ENCODE measurements at regions not wholly inside any gene's neighbourhood (a gene's known extent, or its start where the extent isn't known, plus 50 kb on each side); places are given as distances from the start of the nearest gene placed in this dataset.

GRCh38 chr18:41396861-41397260, 558.2 kb upstream of the PIK3C3 start:
- no peaks in the 10 kb centered on the region for H3K9me3 ChIP-seq (ENCODE audit: low read length)
- no peaks in the 10 kb centered on the region for H3F3A ChIP-seq (ENCODE audit: insufficient read depth, low read length)
- no peak overlapping the region for H2AFZ ChIP-seq (ENCODE audit: low read length)
- TF ChIP-seq CTCF (IDR thresholded peaks at IDR 0.05; ENCODE audit: low read length), result no peak
- no peak for TF ChIP-seq EZH2 (IDR thresholded peaks at IDR 0.05; ENCODE audit: borderline replicate concordance, low read length)
- H3K79me2 ChIP-seq (ENCODE audit: insufficient read depth, low read length), result no peaks in the 10 kb centered on the region
- no peaks in the 10 kb centered on the region for H3K27me3 ChIP-seq (ENCODE audit: insufficient read depth, low read length)
- H3K4me2 ChIP-seq (ENCODE audit: low read length), result no peak overlapping the region
- H4K20me1 ChIP-seq (ENCODE audit: insufficient read depth, low read length), result no peaks in the 10 kb centered on the region
- no peak overlapping the region for H3K27ac ChIP-seq (ENCODE audit: low read depth, low read length, poor library complexity, severe bottlenecking)
- H3K36me3 ChIP-seq (ENCODE audit: insufficient read depth, low read length), result no peaks in the 10 kb centered on the region
- no peak overlapping the region for H3K4me3 ChIP-seq (ENCODE audit: low read depth, low read length, poor library complexity, severe bottlenecking)
- no peaks in the 10 kb centered on the region for H3K4me1 ChIP-seq (ENCODE audit: insufficient read depth, low read length, severe bottlenecking)
- H3K9ac ChIP-seq (ENCODE audit: low read length), result no peak overlapping the region
- H3K9me2 ChIP-seq (ENCODE audit: low read depth, low read length), result no peaks in the 10 kb centered on the region

- no peak overlapping the region for H2AFZ ChIP-seq (ENCODE audit: low read length)
- H3K4me2 ChIP-seq (ENCODE audit: low read length), result no peak overlapping the region
- H3K9ac ChIP-seq (ENCODE audit: low read length), result no peak overlapping the region
- no peaks in the 10 kb centered on the region for H3F3A ChIP-seq (ENCODE audit: insufficient read depth, low read length)
- H3K27ac ChIP-seq (ENCODE audit: low read depth, low read length, poor library complexity, severe bottlenecking), result no peak overlapping the region
- H3K4me1 ChIP-seq (ENCODE audit: insufficient read depth, low read length, severe bottlenecking), result no peaks in the 10 kb centered on the region
- no peaks in the 10 kb centered on the region for H3K36me3 ChIP-seq (ENCODE audit: insufficient read depth, low read length)
- TF ChIP-seq CTCF (IDR thresholded peaks at IDR 0.05; ENCODE audit: low read length) (no peak), EZH2 (IDR thresholded peaks at IDR 0.05; ENCODE audit: borderline replicate concordance, low read length) (no peak)
- no peak overlapping the region for H3K4me3 ChIP-seq (ENCODE audit: low read depth, low read length, poor library complexity, severe bottlenecking)
- H3K9me2 ChIP-seq (ENCODE audit: low read depth, low read length), result no peaks in the 10 kb centered on the region
- H4K20me1 ChIP-seq (ENCODE audit: insufficient read depth, low read length), result no peaks in the 10 kb centered on the region
- no peaks in the 10 kb centered on the region for H3K27me3 ChIP-seq (ENCODE audit: insufficient read depth, low read length)
- no peaks in the 10 kb centered on the region for H3K79me2 ChIP-seq (ENCODE audit: insufficient read depth, low read length)
- no peaks in the 10 kb centered on the region for H3K9me3 ChIP-seq (ENCODE audit: low read length)
Observed at GRCh38 chr18:41396211-41396610, 558.8 kb upstream of the PIK3C3 start.

- Histone ChIP-seq H3K9me3 (ENCODE audit: low read length) (no peaks in the 10 kb centered on the region), H3F3A (ENCODE audit: insufficient read depth, low read length) (no peaks in the 10 kb centered on the region), H3K27me3 (ENCODE audit: insufficient read depth, low read length) (no peaks in the 10 kb centered on the region), H3K9ac (ENCODE audit: low read length) (no peak overlapping the region), H3K9me2 (ENCODE audit: low read depth, low read length) (no peaks in the 10 kb centered on the region), H2AFZ (ENCODE audit: low read length) (no peak overlapping the region), H4K20me1 (ENCODE audit: insufficient read depth, low read length) (no peaks in the 10 kb centered on the region), H3K4me1 (ENCODE audit: insufficient read depth, low read length, severe bottlenecking) (no peaks in the 10 kb centered on the region), H3K36me3 (ENCODE audit: insufficient read depth, low read length) (no peaks in the 10 kb centered on the region), H3K4me2 (ENCODE audit: low read length) (no peak overlapping the region), H3K4me3 (ENCODE audit: low read depth, low read length, poor library complexity, severe bottlenecking) (no peak overlapping the region), H3K79me2 (ENCODE audit: insufficient read depth, low read length) (no peaks in the 10 kb centered on the region), H3K27ac (ENCODE audit: low read depth, low read length, poor library complexity, severe bottlenecking) (no peak overlapping the region)
- TF ChIP-seq EZH2 (IDR thresholded peaks at IDR 0.05; ENCODE audit: borderline replicate concordance, low read length), result no peak
- TF ChIP-seq CTCF (IDR thresholded peaks at IDR 0.05; ENCODE audit: low read length), result peak; percentile 23; the same call in 1 of the 2 replicates
Observed at GRCh38 chr18:41395695-41396094, 559.3 kb upstream of the PIK3C3 start.
